HEK293T (cell line): ENCODE measurements at regions not wholly inside any gene's neighbourhood (a gene's known extent, or its start where the extent isn't known, plus 50 kb on each side); places are given as distances from the start of the nearest gene placed in this dataset.

Experiments
- CTCF ChIA-PET: fragments of 350-600 bp; formaldehyde crosslinking; extraction: SDS; loops from one replicate; lab custom pipeline; 2021; ENCODE audit warnings: antibody characterized with exemption, inconsistent platforms; lab: Yijun Ruan, JAX
- POLR2A ChIA-PET: fragments of 350-600 bp; formaldehyde crosslinking; extraction: SDS; loops from one replicate; lab custom pipeline; 2020; ENCODE audit warnings: antibody characterized with exemption, inconsistent platforms; lab: Yijun Ruan, JAX
- DNase-seq: peaks from one replicate; pipeline ENCODE4 v3.0.0; 2012; ENCODE audit warnings: mixed read lengths; ENCODE audit errors: extremely low spot score
- ARNT ChIP-seq: fragments of 450-650 bp; IDR thresholded peaks from 2 replicates; pipeline ENCODE4 v1.6.1; 2017; ENCODE audit warnings: mild to moderate bottlenecking
- BHLHE40 ChIP-seq: fragments of 450-650 bp; IDR thresholded peaks from 2 replicates; pipeline ENCODE4 v1.6.1; 2016; ENCODE audit warnings: mild to moderate bottlenecking, moderate library complexity, borderline replicate concordance
- CTBP1 ChIP-seq: fragments of 450-650 bp; IDR thresholded peaks from 2 replicates; pipeline ENCODE4 v1.6.1; 2016; ENCODE audit warnings: borderline replicate concordance
- ELF4 ChIP-seq: fragments of 450-650 bp; IDR thresholded peaks from 2 replicates; pipeline ENCODE4 v1.6.1; 2017; ENCODE audit warnings: antibody characterized with exemption
- FOXA1 ChIP-seq: fragments of 450-650 bp; IDR thresholded peaks from 2 replicates; pipeline ENCODE4 v1.6.1; 2016; ENCODE audit warnings: mild to moderate bottlenecking
- FOXK2 ChIP-seq: fragments of 450-650 bp; IDR thresholded peaks from 2 replicates; pipeline ENCODE4 v1.6.1; 2016; ENCODE audit warnings: mild to moderate bottlenecking
- FOXM1 ChIP-seq: fragments of 450-650 bp; IDR thresholded peaks from 2 replicates; pipeline ENCODE4 v1.6.1; 2017; ENCODE audit warnings: mild to moderate bottlenecking, borderline replicate concordance
- HDGF ChIP-seq: fragments of 450-650 bp; IDR thresholded peaks from 2 replicates; pipeline ENCODE4 v1.6.1; 2017; ENCODE audit warnings: antibody characterized with exemption, borderline replicate concordance
- L3MBTL2 ChIP-seq: fragments of 450-650 bp; conservative IDR thresholded peaks from 2 replicates; pipeline ENCODE4 v1.6.1; 2016; ENCODE audit warnings: mild to moderate bottlenecking
- LEF1 ChIP-seq: fragments of 450-650 bp; IDR thresholded peaks from 2 replicates; pipeline ENCODE4 v1.6.1; 2017; ENCODE audit warnings: mild to moderate bottlenecking, borderline replicate concordance
- NFRKB ChIP-seq: fragments of 450-650 bp; IDR thresholded peaks from 2 replicates; pipeline ENCODE4 v1.6.1; 2016; ENCODE audit warnings: mild to moderate bottlenecking, moderate library complexity
- SP1 ChIP-seq: fragments of 450-650 bp; IDR thresholded peaks from 2 replicates; pipeline ENCODE4 v1.6.1; 2017
- SUZ12 ChIP-seq: fragments of 450-650 bp; IDR thresholded peaks from 2 replicates; pipeline ENCODE4 v1.6.1; 2016; ENCODE audit warnings: mild to moderate bottlenecking
- TARDBP ChIP-seq: fragments of 450-650 bp; IDR thresholded peaks from 2 replicates; pipeline ENCODE4 v1.6.1; 2016
- ZNF384 ChIP-seq: fragments of 450-650 bp; IDR thresholded peaks from 2 replicates; pipeline ENCODE4 v1.6.1; 2016
- TF ChIP-seq, protein P1 (sequence below): fragments of 450-650 bp; IDR thresholded peaks from 2 replicates; pipeline ENCODE4 v1.6.1; 2016

DNA sequence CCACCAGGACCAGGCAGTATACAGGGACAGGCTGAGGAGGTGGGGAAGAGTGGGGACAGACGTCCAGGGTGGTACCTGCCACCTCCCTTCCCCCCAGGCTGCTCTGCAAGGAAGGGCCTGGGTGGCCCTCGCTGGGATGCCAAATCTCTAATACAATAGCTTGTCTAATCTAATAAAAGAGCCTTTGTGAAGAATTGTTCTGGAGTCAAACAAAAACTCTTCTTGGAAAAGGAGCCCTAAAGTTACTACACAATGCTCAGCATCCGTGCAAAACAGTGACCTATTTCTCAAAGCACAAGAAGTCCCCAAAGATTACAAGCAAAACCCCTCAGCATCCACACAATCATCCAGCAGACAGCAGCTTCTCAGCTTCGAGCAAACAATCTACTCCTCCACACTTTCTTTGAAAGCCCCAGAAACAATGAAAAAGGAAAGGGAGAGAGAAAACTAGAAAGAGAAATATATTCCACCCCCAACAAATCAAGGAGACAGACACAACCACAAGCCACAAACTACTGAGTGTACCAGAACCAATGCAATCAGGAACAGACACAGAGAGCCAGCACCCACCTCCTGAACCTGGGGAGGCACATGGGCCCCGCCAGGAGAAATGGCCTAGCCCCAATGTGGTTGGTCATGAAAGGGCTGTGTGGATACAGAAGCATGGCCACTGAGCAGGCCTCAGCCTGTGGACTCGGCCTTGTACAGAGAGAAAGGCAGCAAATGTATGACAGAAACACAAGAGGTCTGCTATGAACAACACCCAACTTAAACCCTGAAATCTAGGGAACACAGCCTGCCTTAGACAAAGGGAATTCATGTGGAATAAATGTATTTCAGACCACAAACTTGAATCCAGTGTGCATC is 177.1 kb upstream of the CHRNA7 start:
- ChIA-PET CTCF (no interaction called here), POLR2A (interaction anchor here (0.8 kb wide), 1 partner anchor 950 kb away, joined by 3 read pairs; no protein-coding TSS in a partner anchor)
- TF ChIP-seq, protein P1, sequence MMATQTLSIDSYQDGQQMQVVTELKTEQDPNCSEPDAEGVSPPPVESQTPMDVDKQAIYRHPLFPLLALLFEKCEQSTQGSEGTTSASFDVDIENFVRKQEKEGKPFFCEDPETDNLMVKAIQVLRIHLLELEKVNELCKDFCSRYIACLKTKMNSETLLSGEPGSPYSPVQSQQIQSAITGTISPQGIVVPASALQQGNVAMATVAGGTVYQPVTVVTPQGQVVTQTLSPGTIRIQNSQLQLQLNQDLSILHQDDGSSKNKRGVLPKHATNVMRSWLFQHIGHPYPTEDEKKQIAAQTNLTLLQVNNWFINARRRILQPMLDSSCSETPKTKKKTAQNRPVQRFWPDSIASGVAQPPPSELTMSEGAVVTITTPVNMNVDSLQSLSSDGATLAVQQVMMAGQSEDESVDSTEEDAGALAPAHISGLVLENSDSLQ = no peak
- TF ChIP-seq L3MBTL2 (no peak), ZNF384 (no peak), NFRKB (no peak), FOXA1 (no peak), FOXK2 (no peak), ELF4 (no peak), CTBP1 (no peak), FOXM1 (no peak), ARNT (no peak), HDGF (no peak), BHLHE40 (no peak), TARDBP (no peak), LEF1 (no peak)
- DNase-seq = no peak

DNA sequence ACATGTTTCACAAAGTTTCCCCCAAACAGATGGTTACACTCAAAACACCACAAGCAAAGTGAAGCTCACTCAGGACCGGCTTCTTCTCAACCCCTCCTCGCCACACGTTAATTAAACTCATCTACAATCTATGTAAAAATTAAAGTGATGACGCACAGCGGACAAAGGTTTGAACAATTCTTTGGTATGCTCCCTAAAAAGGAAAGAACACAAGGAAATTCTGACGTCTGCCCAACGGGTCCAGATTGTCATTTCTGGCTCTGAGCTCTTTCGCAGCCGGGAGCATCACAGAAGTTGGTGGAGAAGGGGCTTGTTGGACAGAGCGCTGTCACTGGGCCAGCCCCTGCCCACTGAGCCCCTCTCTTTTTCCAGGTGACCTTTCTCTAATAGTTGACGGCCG is 173.7 kb upstream of the CHRNA7 start:
- ChIA-PET POLR2A (no interaction called here), CTCF (interaction anchor here (0.9 kb wide), 1 partner anchor 26 kb away, joined by 3 read pairs; no protein-coding TSS in a partner anchor)
- no peak for DNase-seq
- TF ChIP-seq FOXM1 (no peak), BHLHE40 (no peak), SP1 (no peak), TARDBP (no peak), FOXK2 (no peak), L3MBTL2 (no peak), NFRKB (no peak), ARNT (no peak), SUZ12 (no peak), CTBP1 (no peak), ELF4 (no peak), HDGF (no peak), LEF1 (no peak), FOXA1 (no peak), ZNF384 (no peak)
- TF ChIP-seq, protein P1 = no peak

DNA sequence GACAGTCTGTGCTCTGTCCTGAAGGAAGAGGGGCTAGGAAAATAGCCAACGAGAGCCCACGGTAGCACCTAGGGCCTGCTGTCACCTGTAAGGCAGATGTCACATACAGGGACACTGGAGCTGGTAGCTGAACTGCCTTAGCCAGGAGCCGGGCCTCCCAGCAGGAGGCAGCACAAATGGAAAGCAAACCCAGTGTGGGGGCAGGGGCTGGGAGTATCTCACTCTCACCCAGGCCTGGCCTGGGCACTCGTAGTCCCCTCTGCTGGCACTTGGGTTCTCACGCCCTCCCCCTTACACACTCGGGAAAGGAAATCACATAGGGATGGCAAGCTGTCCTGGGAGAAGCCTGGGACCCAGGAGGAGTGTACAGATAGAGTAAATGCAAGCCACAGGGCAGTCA is 173.1 kb upstream of the CHRNA7 start:
- DNase-seq = no peak
- TF ChIP-seq L3MBTL2 = no peak
- TF ChIP-seq LEF1 = no peak
- TF ChIP-seq NFRKB = no peak
- no peak for TF ChIP-seq SP1
- POLR2A ChIA-PET = no interaction called here
- CTCF ChIA-PET = no interaction called here

DNA sequence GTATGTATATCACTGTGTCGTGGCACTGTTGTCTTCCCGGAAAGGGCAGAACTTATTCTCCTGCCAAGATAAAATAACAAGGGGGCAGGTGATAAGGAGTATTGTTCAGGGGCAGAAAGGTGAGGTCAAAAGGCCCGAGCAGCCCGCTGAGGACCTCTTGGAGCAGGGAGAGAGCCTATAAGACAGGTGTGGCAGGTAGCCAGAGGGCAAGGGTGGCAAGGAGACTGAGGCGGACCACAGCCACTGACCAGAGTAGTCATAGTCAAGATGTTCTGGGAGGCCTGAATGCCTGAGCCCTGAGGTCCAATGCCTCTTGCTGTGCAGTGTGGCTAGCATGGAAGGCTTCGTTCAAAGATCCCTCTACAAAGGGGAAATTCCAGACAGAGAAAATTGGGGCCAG is 172.3 kb upstream of the CHRNA7 start:
- ChIA-PET POLR2A (no interaction called here), CTCF (no interaction called here)
- DNase-seq = no peak
- TF ChIP-seq FOXM1 = no peak
- no peak for TF ChIP-seq ARNT
- TF ChIP-seq ZNF384 = no peak
- TF ChIP-seq HDGF = no peak
- TF ChIP-seq CTBP1 = no peak
- TF ChIP-seq L3MBTL2 = no peak
- no peak for TF ChIP-seq BHLHE40
- no peak for TF ChIP-seq LEF1
- no peak for TF ChIP-seq SUZ12
- TF ChIP-seq FOXA1 = no peak
- TF ChIP-seq NFRKB = no peak
- TF ChIP-seq ELF4 = no peak
- no peak for TF ChIP-seq SP1
- TF ChIP-seq TARDBP = no peak

DNA sequence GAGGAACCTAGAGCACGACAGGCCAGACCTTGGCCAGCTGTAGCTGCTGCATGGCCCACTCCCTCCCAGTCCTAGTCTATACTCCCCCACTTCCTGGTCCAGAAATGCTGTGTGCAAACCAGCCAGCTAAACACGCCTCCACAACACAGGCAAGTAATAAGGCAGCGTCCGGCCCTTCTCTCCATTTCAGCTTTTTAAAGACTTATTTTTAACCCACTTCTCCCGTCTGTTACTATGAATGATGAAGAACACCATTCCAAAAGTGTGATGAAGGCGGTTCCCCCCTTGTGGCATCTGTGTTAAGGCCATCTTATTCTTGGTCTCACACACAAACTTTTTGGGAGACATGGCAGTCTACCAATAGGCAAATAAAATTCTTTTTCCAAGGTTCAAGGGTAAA is 164.1 kb upstream of the CHRNA7 start:
- TF ChIP-seq BHLHE40 (no peak), L3MBTL2 (no peak), HDGF (no peak), TARDBP (no peak)
- POLR2A ChIA-PET = no interaction called here
- DNase-seq = no peak
- CTCF ChIA-PET = no interaction called here

DNA sequence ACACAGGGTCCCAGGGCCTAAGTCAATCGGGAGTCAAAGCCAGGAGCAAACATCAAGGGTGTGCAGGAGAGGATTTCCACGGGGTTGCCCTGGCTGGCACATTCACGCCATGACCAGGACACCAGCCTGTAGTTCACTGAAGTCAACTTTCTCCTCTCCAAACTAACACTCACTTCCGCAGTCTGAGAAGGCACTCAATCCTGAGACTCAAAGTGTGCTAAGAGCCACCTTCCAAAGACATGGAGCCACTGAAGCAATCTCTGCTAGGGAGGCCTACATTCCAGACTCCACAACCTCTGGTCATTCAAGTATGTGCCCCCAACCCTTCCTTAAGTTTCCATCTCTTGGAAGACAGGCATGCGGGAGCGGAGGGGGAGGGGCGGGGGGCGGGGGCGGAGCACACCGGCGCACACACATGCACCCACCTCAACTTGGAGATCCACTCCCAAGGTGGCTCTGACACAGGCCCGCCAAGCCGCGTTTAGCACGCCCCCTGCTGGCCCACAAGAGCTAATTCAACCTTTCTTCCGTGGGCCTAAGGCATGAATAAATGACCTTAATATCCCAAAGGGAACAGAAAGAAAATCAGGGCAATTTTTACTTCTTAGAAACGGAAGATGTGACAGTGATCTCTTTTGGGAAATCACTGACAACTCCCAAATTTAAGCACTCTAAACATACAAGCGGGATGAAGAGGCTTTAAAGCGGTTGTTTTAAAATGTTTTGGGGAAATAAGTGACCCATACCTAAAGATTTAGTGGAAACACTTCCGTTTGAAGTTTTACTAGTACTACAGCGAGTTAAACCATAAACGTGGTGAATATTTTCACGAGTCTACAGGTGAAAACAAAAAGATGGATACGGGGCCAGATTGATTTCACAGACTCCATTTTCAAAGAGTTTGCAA is 162.5 kb upstream of the CHRNA7 start:
- DNase-seq = peak; percentile 52
- TF ChIP-seq LEF1 = no peak
- no peak for TF ChIP-seq HDGF
- TF ChIP-seq ELF4 = no peak
- no peak for TF ChIP-seq L3MBTL2
- no peak for TF ChIP-seq FOXA1
- no peak for TF ChIP-seq BHLHE40
- TF ChIP-seq FOXM1 = no peak
- no peak for TF ChIP-seq TARDBP
- TF ChIP-seq FOXK2 = no peak
- TF ChIP-seq, protein P1 = no peak
- TF ChIP-seq ARNT = no peak
- TF ChIP-seq SUZ12 = no peak
- no peak for TF ChIP-seq CTBP1
- TF ChIP-seq ZNF384 = no peak
- no peak for TF ChIP-seq NFRKB
- no peak for TF ChIP-seq SP1
- ChIA-PET POLR2A (no interaction called here), CTCF (interaction anchor here (1.1 kb wide), 1 partner anchor 9 kb away, joined by 3 read pairs; no protein-coding TSS in a partner anchor)
